HG03342 (cell line): ENCODE measurements at regions not wholly inside any gene's neighbourhood (a gene's known extent, or its start where the extent isn't known, plus 50 kb on each side); places are given as distances from the start of the nearest gene placed in this dataset.

ENCODE experiments used
- ATAC-seq: cut with Tn5 transposase; IDR thresholded peaks from one replicate; pipeline ENCODE4 v1.9.1; 2021; ENCODE audit warnings: mild to moderate bottlenecking, moderate library complexity; ENCODE audit not compliant: unreplicated experiment

- ATAC-seq = peak; percentile 54
Measured at GRCh38 chr4:101596781-101597552, 193.6 kb upstream of the BANK1 start.

DNA sequence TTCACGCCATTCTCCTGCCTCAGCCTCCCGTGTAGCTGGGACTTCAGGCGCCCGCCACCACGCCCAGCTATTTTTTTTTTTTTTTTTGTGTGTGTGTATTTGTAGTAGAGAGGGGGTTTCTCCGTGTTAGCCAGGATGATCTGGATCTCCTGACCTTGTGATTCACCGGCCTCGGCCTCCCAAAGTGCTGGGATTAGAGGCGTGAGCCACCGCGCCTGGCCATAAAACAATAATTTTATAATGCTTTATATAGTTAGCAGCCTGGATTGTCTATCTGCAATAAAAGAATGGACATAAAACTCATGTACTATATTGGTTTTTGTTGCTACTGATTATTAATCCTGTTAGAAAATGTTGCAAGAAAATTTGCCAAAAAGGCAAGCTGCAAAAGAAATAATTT is 195.9 kb upstream of the BANK1 start:
- no peak for ATAC-seq

GRCh38 chr4:101593666-101594065 is 196.9 kb upstream of the BANK1 start:
- ATAC-seq = no peak

DNA sequence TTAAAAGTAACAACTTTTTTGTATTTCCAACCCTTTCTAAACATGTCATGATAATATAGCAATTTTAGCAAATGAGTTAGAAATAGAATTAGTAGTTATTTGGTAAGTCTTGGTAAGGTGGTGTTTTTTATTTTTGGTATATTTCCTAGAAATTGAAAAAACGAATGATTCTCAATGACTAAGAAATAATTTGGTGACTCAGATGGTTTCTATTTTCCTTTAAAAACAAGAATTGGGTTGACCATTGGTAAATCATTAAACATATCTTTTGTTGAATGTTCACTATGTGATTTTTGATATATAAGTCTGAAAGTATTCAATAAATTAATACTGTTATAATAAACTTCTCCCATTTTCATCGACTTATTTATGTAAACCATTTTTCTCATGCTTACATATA is 206.2 kb upstream of the BANK1 start:
- no peak for ATAC-seq

DNA sequence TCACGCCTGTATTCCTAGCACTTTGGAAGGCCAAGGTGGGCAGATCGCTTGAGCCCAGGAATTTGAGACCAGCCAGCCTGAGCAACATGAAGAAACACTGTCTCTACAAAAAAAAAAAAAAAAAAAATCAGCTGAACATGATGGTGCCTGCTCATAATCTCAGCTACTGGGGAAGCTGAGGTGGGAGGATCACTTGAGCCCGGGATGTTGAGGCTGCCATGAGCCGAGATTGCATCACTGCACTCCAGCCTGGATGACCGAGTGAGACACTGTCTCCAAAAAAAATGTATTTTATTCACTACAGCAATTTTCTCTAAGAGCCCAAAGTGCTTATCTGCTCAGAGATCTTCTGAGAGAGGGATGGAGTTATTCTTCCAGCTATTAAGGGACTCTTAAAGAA is 215.8 kb upstream of the PPP3CA start:
- no peak for ATAC-seq

GRCh38 chr4:101556842-101557241 is 209.5 kb upstream of the PPP3CA start:
- no peak for ATAC-seq

GRCh38 chr4:101555341-101555880 is 208.1 kb upstream of the PPP3CA start:
- no peak for ATAC-seq

- ATAC-seq = no peak
Measured at GRCh38 chr4:101540336-101540735, 193.0 kb upstream of the PPP3CA start.

GRCh38 chr4:101528526-101528925 is 181.2 kb upstream of the PPP3CA start:
- ATAC-seq = no peak

DNA sequence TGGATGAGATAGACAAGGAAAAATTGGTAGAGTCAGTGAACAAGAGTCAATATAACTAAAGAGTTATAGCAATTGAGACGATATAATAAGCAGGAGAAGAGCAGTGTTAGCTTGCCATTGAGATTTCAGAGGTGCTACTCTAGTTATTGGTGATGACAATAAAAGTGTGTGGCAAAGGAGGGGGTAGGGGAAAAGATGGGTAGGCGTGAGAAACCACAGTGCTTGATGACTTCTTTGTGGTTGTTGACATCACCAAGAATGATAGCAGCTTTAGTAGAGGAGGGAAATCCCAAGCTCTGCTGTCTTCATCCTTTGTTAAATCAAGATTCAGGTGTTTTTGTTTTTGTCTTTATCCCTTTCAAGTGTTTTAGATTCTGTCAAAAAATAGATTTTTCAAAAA is 179.9 kb upstream of the PPP3CA start:
- ATAC-seq = peak; percentile 95

DNA sequence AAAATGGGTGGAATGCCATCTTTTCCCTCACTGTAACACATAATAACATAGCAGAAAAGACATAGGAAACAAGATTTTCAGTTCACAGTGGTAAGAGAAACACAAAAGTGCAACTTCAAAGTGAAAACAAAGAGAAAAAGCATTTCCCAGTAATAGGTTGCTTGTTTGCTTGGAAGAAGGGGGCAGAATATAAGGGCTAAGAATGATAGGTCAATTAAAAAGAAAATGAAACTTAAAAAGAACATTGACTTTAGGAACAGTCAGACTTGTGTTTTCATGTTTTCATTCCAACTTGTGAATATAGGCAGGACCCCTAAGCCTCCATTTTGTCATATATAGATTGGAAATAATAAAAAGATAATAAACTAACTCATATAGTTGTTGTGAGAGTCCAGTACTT is 168.2 kb upstream of the PPP3CA start:
- ATAC-seq = no peak

DNA sequence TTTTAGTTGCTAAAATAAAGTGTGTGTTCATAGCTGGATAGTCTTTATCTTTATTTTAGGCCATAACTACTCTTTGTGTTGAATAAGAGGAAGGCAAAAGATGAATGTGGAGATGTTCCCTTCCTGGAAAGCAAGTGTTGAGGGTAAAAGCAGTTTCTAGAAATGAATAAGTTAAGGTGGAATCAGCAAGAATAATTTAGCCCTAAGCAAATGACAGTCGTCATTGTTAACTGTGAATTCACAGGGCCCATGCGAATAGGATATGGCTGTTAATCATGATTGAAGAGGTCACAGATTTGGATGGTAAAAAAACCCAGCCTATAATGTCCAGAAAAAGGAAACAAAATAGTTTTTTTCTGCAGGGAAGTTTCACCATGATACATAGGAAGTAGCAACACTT is 167.8 kb upstream of the PPP3CA start:
- no peak for ATAC-seq

DNA sequence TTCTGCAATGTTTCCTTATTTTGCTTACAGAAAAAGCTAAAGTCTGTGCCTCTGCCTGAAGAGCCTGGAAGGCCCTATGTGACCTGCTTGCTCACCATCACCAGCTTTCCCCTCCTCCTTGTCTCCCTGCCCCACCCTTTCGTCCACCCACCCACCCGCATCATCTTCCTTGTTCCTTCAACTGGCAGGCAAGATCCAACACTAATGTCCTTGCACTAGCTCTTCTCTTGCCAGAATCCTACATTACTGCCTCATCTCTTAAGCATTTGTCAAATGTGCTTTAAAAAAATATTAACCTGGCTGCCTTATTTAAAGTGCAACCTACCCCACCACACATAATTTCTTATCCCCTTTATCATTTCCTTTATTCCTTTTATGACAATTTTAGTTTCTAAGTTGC is 165.1 kb upstream of the PPP3CA start:
- no peak for ATAC-seq

DNA sequence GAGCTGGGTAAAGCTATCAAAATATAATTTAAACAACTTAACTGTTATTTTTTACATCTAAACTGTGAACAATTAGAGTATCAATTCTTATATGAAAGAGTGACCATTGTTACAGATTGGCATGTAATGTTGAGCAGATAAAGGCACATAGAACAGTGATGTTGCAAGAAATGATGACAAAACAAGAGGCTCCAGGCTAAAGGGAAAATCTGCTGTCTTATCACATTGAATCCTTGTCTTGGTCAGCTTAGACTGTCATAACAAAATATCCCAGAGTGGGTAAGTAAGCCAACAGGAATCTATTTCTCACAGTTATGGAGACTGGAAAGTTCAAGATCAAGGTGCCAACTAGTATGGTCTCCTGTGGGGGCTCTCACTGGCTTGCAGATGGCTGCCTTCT is 154.1 kb upstream of the PPP3CA start:
- no peak for ATAC-seq

DNA sequence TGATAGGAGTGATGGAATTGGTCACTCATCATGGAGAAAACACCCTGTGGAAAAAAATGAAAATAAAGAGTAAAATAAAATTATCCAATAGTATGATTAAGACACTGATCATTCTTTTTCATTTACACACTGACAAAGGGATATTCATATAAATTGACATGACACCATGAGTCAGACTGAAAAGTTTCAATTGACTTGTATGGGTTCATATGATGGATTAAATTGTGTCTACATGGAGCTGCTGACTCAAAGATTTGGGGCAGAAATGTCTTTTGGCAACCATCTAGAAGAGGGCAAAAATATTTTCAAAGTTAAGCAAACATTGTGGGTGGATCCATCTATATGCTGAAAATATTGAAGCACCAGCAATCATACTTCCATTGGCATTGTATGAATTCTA is 153.4 kb upstream of the PPP3CA start:
- no peak for ATAC-seq

- no peak for ATAC-seq
Measured at GRCh38 chr4:101475246-101475645, 127.9 kb upstream of the PPP3CA start.

- no peak for ATAC-seq
Measured at GRCh38 chr4:101471201-101471600, 123.9 kb upstream of the PPP3CA start.

GRCh38 chr4:101464596-101464995 is 117.3 kb upstream of the PPP3CA start:
- no peak for ATAC-seq

GRCh38 chr4:101458914-101459313 is 111.6 kb upstream of the PPP3CA start:
- ATAC-seq = no peak

DNA sequence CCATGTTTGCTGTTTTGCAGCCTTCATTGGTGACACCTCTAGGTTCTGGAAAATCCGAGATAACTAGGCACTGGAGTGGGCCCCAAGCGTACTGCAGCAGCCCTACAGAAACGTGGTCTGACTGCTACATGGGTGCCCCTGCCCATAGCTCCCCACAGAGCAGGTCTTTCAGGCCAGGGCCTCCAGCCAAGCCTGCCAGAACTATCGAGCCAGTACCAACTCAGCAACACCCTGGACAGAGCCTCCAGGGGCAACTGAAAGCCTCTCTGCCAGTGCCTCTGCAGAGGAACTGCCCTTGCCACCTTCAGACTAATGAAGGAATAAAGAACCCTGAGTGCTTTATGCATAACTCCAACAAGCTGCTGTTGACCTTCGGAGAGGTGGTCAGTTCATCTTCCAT is 111.1 kb upstream of the PPP3CA start:
- no peak for ATAC-seq

DNA sequence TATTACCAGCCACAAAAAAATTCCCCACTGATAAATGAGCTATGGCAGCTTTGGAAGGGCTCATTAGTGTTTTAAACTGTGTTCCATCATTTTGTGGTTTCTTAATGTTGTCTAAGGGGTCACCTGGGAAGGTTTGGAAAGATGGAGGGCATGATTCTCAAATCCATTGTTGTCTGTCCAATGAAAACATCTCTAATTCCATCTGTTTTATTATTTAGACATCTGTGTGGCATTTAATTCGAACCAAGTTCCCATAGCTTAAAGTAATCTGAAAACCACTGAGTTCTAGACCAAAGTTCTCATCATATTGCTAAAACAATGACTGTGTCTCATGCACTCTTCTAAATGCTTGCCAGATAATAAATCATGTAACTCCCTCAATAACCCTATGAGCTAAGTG is 103.8 kb upstream of the PPP3CA start:
- no peak for ATAC-seq

GRCh38 chr4:101441446-101441845 is 94.1 kb upstream of the PPP3CA start:
- ATAC-seq = no peak

DNA sequence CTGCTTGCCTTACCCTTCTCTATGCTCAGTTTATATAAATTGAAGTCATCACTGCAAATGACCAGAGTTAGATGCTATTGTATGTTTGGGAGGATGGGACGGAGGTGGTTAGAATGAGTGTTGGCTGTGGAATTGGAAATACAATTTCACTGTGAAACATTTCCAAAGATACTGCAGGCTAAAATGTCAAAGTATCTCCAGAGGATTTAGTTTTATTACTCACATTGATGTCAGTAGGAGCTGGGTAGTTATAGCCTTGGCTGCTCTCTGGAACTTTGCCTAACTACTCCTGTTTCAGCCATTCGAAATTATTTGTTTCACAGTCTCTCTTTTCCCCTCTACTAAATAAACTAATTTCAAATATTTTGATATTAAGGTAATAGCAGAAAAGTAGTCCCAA is 92.6 kb upstream of the PPP3CA start:
- no peak for ATAC-seq
